ENCODE measurements at regions not wholly inside any gene's neighbourhood (a gene's known extent, or its start where the extent isn't known, plus 50 kb on each side); places are given as distances from the start of the nearest gene placed in this dataset.
A peak's percentile ranks its signal among the peaks of the same experiment; 100 is the strongest.

GRCh38 chr4:152207378-152207720, 328.5 kb downstream of the FBXW7 start:
- H3K27ac ChIP-seq, result no peak overlapping the region
- no peak for TF ChIP-seq CTCF (conservative IDR thresholded peaks at IDR 0.05)

- TF ChIP-seq CTCF (conservative IDR thresholded peaks at IDR 0.05), result no peak
- no peak overlapping the region for H3K27ac ChIP-seq
These were observed 329.1 kb downstream of the FBXW7 start for GRCh38 chr4:152206646-152207377.

GRCh38 chr4:152206185-152206584, 329.7 kb downstream of the FBXW7 start:
- no peak overlapping the region for H3K27ac ChIP-seq

GRCh38 chr4:152202415-152202814, 333.5 kb downstream of the FBXW7 start:
- TF ChIP-seq CTCF (conservative IDR thresholded peaks at IDR 0.05), result no peak
- H3K27ac ChIP-seq, result no peak overlapping the region

More at GRCh38 chr4:152206185-152206584, 329.7 kb downstream of the FBXW7 start:
- TF ChIP-seq CTCF (conservative IDR thresholded peaks at IDR 0.05), result no peak

- peak overlapping the region; percentile 24 for H3K27ac ChIP-seq
These were observed 335.2 kb downstream of the FBXW7 start for GRCh38 chr4:152200511-152201333.

GRCh38 chr4:152197211-152197610, 338.7 kb downstream of the FBXW7 start:
- no peak overlapping the region; the same call in 1 of the 2 replicates for H3K27ac ChIP-seq
- TF ChIP-seq CTCF (conservative IDR thresholded peaks at IDR 0.05), result no peak

More at GRCh38 chr4:152200511-152201333, 335.2 kb downstream of the FBXW7 start:
- TF ChIP-seq CTCF (conservative IDR thresholded peaks at IDR 0.05), result no peak

- no peak overlapping the region for H3K27ac ChIP-seq
- TF ChIP-seq CTCF (conservative IDR thresholded peaks at IDR 0.05), result no peak
These were observed 340.0 kb downstream of the FBXW7 start for GRCh38 chr4:152195888-152196287.
